ENCODE measurements at regions not wholly inside any gene's neighbourhood (a gene's known extent, or its start where the extent isn't known, plus 50 kb on each side); places are given as distances from the start of the nearest gene placed in this dataset.

- H3K36me3 ChIP-seq, result no peaks in the 10 kb centered on the region
- no peaks in the 10 kb centered on the region for H3K9me3 ChIP-seq
- H3K27me3 ChIP-seq, result no peaks in the 10 kb centered on the region
- TF ChIP-seq, protein P1, sequence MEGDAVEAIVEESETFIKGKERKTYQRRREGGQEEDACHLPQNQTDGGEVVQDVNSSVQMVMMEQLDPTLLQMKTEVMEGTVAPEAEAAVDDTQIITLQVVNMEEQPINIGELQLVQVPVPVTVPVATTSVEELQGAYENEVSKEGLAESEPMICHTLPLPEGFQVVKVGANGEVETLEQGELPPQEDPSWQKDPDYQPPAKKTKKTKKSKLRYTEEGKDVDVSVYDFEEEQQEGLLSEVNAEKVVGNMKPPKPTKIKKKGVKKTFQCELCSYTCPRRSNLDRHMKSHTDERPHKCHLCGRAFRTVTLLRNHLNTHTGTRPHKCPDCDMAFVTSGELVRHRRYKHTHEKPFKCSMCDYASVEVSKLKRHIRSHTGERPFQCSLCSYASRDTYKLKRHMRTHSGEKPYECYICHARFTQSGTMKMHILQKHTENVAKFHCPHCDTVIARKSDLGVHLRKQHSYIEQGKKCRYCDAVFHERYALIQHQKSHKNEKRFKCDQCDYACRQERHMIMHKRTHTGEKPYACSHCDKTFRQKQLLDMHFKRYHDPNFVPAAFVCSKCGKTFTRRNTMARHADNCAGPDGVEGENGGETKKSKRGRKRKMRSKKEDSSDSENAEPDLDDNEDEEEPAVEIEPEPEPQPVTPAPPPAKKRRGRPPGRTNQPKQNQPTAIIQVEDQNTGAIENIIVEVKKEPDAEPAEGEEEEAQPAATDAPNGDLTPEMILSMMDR (IDR thresholded peaks at IDR 0.05), result no peak
- H3K4me3 ChIP-seq (ENCODE audit: low read depth in 1 of 2, low read length in 1 of 2), result no peak overlapping the region
- H3K27ac ChIP-seq, result no peak overlapping the region
- H3K4me1 ChIP-seq (ENCODE audit: control insufficient read depth in 1 of 2, insufficient read depth in 1 of 2, low read depth in 1 of 2, low read length in 1 of 2), result no peaks in the 10 kb centered on the region
These were observed 287.6 kb upstream of the TBL1XR1 start for GRCh38 chr3:177484926-177485325.

GRCh38 chr3:177487635-177488186 is 290.4 kb upstream of the TBL1XR1 start:
- Histone ChIP-seq H3K9me3 (no peaks in the 10 kb centered on the region), H3K36me3 (no peaks in the 10 kb centered on the region), H3K27ac (no peak overlapping the region), H3K4me3 (ENCODE audit: low read depth in 1 of 2, low read length in 1 of 2) (no peak overlapping the region), H3K4me1 (ENCODE audit: control insufficient read depth in 1 of 2, insufficient read depth in 1 of 2, low read depth in 1 of 2, low read length in 1 of 2) (no peaks in the 10 kb centered on the region), H3K27me3 (no peaks in the 10 kb centered on the region)
- TF ChIP-seq, protein P1 (IDR thresholded peaks at IDR 0.05), result no peak

GRCh38 chr3:177488740-177489139 is 291.5 kb upstream of the TBL1XR1 start:
- no peaks in the 10 kb centered on the region for H3K36me3 ChIP-seq
- H3K4me1 ChIP-seq (ENCODE audit: control insufficient read depth in 1 of 2, insufficient read depth in 1 of 2, low read depth in 1 of 2, low read length in 1 of 2), result no peaks in the 10 kb centered on the region
- H3K9me3 ChIP-seq, result no peaks in the 10 kb centered on the region
- TF ChIP-seq, protein P1 (IDR thresholded peaks at IDR 0.05), result no peak
- no peaks in the 10 kb centered on the region for H3K27me3 ChIP-seq
- no peak overlapping the region for H3K4me3 ChIP-seq (ENCODE audit: low read depth in 1 of 2, low read length in 1 of 2)
- no peak overlapping the region for H3K27ac ChIP-seq

DNA sequence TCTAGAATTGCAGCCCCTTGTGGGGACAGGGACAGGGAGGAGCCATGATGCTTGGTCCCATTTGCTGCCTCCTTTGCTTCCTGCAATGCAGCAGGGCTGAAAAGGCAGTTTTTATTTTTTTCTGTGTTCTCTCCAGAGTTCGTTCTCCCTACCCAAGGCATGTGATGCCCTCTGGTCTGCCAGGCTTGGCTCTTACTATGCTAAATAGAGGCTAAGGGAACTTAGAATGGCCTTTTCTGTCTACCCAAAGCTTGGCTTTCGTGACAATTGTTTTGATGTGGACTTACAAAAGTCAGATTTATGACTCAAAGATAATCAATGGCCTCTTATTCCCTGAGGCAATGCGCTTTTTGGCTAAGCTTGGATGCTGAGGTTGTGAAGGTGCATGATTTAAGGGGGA is 293.3 kb upstream of the TBL1XR1 start:
- H3K4me3 ChIP-seq (ENCODE audit: low read depth in 1 of 2, low read length in 1 of 2), result no peak overlapping the region
- TF ChIP-seq, protein P1 (IDR thresholded peaks at IDR 0.05), result no peak
- no peaks in the 10 kb centered on the region for H3K36me3 ChIP-seq
- no peak overlapping the region for H3K27ac ChIP-seq
- no peaks in the 10 kb centered on the region for H3K4me1 ChIP-seq (ENCODE audit: control insufficient read depth in 1 of 2, insufficient read depth in 1 of 2, low read depth in 1 of 2, low read length in 1 of 2)
- no peaks in the 10 kb centered on the region for H3K9me3 ChIP-seq
- H3K27me3 ChIP-seq, result no peaks in the 10 kb centered on the region

- H3K4me3 ChIP-seq (ENCODE audit: low read depth in 1 of 2, low read length in 1 of 2), result no peak overlapping the region
- no peak overlapping the region for H3K27ac ChIP-seq
- TF ChIP-seq, protein P1 (IDR thresholded peaks at IDR 0.05), result no peak
- no peaks in the 10 kb centered on the region for H3K4me1 ChIP-seq (ENCODE audit: control insufficient read depth in 1 of 2, insufficient read depth in 1 of 2, low read depth in 1 of 2, low read length in 1 of 2)
- H3K9me3 ChIP-seq, result no peaks in the 10 kb centered on the region
- H3K27me3 ChIP-seq, result no peaks in the 10 kb centered on the region
- no peaks in the 10 kb centered on the region for H3K36me3 ChIP-seq
These were observed 294.2 kb upstream of the TBL1XR1 start for GRCh38 chr3:177491296-177492032.
